Erythroblast (primary cell): ENCODE measurements at regions not wholly inside any gene's neighbourhood (a gene's known extent, or its start where the extent isn't known, plus 50 kb on each side); places are given as distances from the start of the nearest gene placed in this dataset.

Experiments
- GATA1 ChIP-seq: IDR thresholded peaks from 2 replicates; pipeline ENCODE4 v1.6.1; 2011; ENCODE audit warnings: low read depth, mild to moderate bottlenecking, control low read depth, low read length, moderate library complexity
- POLR2A ChIP-seq: IDR thresholded peaks from 2 replicates; pipeline ENCODE4 v1.6.1; 2011; ENCODE audit warnings: mild to moderate bottlenecking, low read length

- TF ChIP-seq POLR2A: no peak
- TF ChIP-seq GATA1: no peak
These were observed 108.6 kb upstream of the DOCK9 start for GRCh38 chr13:99086267-99087097.
